ENCODE measurements at regions not wholly inside any gene's neighbourhood (a gene's known extent, or its start where the extent isn't known, plus 50 kb on each side); places are given as distances from the start of the nearest gene placed in this dataset.

GRCh38 chr20:11012975-11013374 is 339.2 kb upstream of the JAG1 start:
- Mint-ChIP-seq H3K27me3 (ENCODE audit: low read depth) (no peaks in the 10 kb centered on the region), H3K4me3 (no peak overlapping the region), H3K4me1 (peaks cover 5% of the 10 kb centered on the region), H3K27ac (no peak overlapping the region), H3K9me3 (no peaks in the 10 kb centered on the region), H3K36me3 (no peaks in the 10 kb centered on the region)
- DNase-seq (ENCODE audit: low spot score) (no peak), ATAC-seq (no peak)
- TF ChIP-seq TCF7 (CRISPR knock-in tag; IDR thresholded peaks at IDR 0.05; ENCODE audit: low read depth) (no peak), EMX1 (CRISPR knock-in tag; IDR thresholded peaks at IDR 0.05) (no peak), PRDM15 (CRISPR knock-in tag; IDR thresholded peaks at IDR 0.05) (no peak), ZMAT4 (CRISPR knock-in tag; IDR thresholded peaks at IDR 0.05) (no peak), ZNF671 (CRISPR knock-in tag; IDR thresholded peaks at IDR 0.05) (no peak), ZNF423 (CRISPR knock-in tag; IDR thresholded peaks at IDR 0.05) (no peak), E2F4 (CRISPR knock-in tag; IDR thresholded peaks at IDR 0.05; ENCODE audit: borderline replicate concordance, low read depth) (no peak), SP1 (CRISPR knock-in tag; conservative IDR thresholded peaks at IDR 0.05) (no peak), NFE2L1 (CRISPR knock-in tag; IDR thresholded peaks at IDR 0.05) (no peak), AFF4 (CRISPR knock-in tag; IDR thresholded peaks at IDR 0.05; ENCODE audit: borderline replicate concordance) (no peak), USF2 (CRISPR knock-in tag; IDR thresholded peaks at IDR 0.05) (no peak), FOXP4 (CRISPR knock-in tag; IDR thresholded peaks at IDR 0.05) (no peak), MYBL2 (CRISPR knock-in tag; IDR thresholded peaks at IDR 0.05) (no peak), GABPB1 (CRISPR knock-in tag; IDR thresholded peaks at IDR 0.05) (no peak), ZNF121 (CRISPR knock-in tag; IDR thresholded peaks at IDR 0.05) (no peak), ZNF425 (CRISPR knock-in tag; conservative IDR thresholded peaks at IDR 0.05) (no peak), OVOL2 (CRISPR knock-in tag; IDR thresholded peaks at IDR 0.05; ENCODE audit: borderline replicate concordance) (no peak)
- ChIA-PET POLR2A (no interaction called here), CTCF (no interaction called here)
